ENCODE measurements at regions not wholly inside any gene's neighbourhood (a gene's known extent, or its start where the extent isn't known, plus 50 kb on each side); places are given as distances from the start of the nearest gene placed in this dataset.

GRCh38 chr16:55036371-55036821 is 105.7 kb downstream of the IRX5 start:
- no peak for TF ChIP-seq CTCF (conservative IDR thresholded peaks at IDR 0.05 in 1 of 2, IDR thresholded peaks at IDR 0.05 in 1 of 2; ENCODE audit: low read depth in 1 of 2, low read length in 2 of 2)
- no peak for TF ChIP-seq EZH2 (IDR thresholded peaks at IDR 0.05; ENCODE audit: low read length, missing control alignments)

Data from fibroblast of lung (primary cell).